ENCODE measurements at regions not wholly inside any gene's neighbourhood (a gene's known extent, or its start where the extent isn't known, plus 50 kb on each side); places are given as distances from the start of the nearest gene placed in this dataset.

- TF ChIP-seq CTCF (IDR thresholded peaks at IDR 0.05) (no peak), POLR2A (IDR thresholded peaks at IDR 0.05) (no peak)
Measured at GRCh38 chr5:88507261-88507660, 238.6 kb upstream of the TMEM161B start.
